D721Med (cell line): ENCODE measurements at regions not wholly inside any gene's neighbourhood (a gene's known extent, or its start where the extent isn't known, plus 50 kb on each side); places are given as distances from the start of the nearest gene placed in this dataset.

Experiments
- DNase-seq: peaks from one replicate; pipeline ENCODE4 v3.0.0; 2011; ENCODE audit warnings: low spot score; ENCODE audit not compliant: insufficient read length
- FAIRE-seq: peaks from 2 replicates; lab custom pipeline; 2011; peaks lifted over from hg19 to GRCh38; lab: Jason Lieb, UNC
- CTCF ChIP-seq: IDR thresholded peaks from 2 replicates; pipeline ENCODE4 v1.5.1; 2012; ENCODE audit warnings: mild to moderate bottlenecking, control low read depth; ENCODE audit not compliant: insufficient read depth; ENCODE audit errors: missing control alignments

- DNase-seq (no peak), FAIRE-seq (no peak)
- no peak for TF ChIP-seq CTCF
These were observed 518.9 kb downstream of the USP25 start for GRCh38 chr21:16248705-16249104.

- TF ChIP-seq CTCF, result no peak
- DNase-seq, result no peak
- FAIRE-seq, result no peak
These were observed 520.5 kb downstream of the USP25 start for GRCh38 chr21:16250273-16250672.

GRCh38 chr21:16258844-16259611, 529.2 kb downstream of the USP25 start:
- DNase-seq, result no peak
- FAIRE-seq, result no peak
- no peak for TF ChIP-seq CTCF

GRCh38 chr21:16262091-16262490, 532.3 kb downstream of the USP25 start:
- no peak for TF ChIP-seq CTCF
- FAIRE-seq, result no peak
- DNase-seq, result no peak

- FAIRE-seq (no peak), DNase-seq (no peak)
- no peak for TF ChIP-seq CTCF
These were observed 534.5 kb downstream of the USP25 start for GRCh38 chr21:16264319-16264718.

GRCh38 chr21:16269476-16269875, 539.7 kb downstream of the USP25 start:
- TF ChIP-seq CTCF, result no peak
- FAIRE-seq (no peak), DNase-seq (no peak)

GRCh38 chr21:16279731-16280581, 550.2 kb downstream of the USP25 start:
- no peak for FAIRE-seq
- no peak for DNase-seq
- no peak for TF ChIP-seq CTCF
